ENCODE measurements at regions not wholly inside any gene's neighbourhood (a gene's known extent, or its start where the extent isn't known, plus 50 kb on each side); places are given as distances from the start of the nearest gene placed in this dataset.
"Not testable (repeated sequence)": the region's sequence is repeated elsewhere in the genome, so short reads cannot be mapped to it uniquely, and the experiment has no call there.

DNA sequence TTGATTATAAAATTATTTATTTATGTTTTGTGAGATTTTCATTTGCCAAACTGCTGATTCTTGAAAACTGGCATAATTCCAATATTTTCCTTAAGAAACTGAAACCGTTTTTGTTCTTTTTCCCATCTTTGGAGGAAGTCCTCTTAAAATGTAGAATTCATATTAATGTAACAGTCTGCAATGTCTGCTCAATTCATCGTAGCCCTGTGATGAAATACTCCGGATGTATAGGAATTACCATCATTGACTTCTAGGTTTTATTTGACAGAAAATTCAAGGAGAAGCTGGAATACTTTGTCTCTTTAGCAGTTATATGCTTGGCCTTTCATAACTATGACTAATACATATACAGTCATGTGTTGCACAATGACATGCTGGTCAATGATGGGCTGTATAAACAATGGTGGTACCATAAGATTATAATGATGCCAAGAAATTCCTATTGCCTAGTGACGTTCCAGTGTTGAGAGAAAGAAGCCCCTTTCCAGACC is 185.0 kb upstream of the GPRIN3 start:
- DNase-seq, result no peak

DNA sequence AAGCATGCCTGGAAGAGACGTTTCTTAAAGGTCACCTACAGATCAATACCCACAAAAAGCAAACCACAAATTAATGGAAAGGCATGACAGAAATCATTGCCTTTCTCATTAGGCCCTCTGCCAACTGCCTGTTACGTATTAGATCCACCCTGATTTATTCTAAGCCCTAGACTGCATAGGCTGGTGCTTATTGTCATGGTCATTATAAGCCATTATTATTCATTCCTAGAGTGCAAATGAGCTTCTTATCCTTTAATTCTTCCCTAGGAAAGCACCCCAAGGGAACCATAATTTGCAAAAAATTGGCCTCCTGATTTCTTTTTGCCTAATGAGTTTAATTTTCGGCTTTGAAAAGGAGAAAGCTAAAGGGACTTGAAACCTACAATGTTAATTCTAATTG is 184.2 kb upstream of the GPRIN3 start:
- DNase-seq, result no peak

DNA sequence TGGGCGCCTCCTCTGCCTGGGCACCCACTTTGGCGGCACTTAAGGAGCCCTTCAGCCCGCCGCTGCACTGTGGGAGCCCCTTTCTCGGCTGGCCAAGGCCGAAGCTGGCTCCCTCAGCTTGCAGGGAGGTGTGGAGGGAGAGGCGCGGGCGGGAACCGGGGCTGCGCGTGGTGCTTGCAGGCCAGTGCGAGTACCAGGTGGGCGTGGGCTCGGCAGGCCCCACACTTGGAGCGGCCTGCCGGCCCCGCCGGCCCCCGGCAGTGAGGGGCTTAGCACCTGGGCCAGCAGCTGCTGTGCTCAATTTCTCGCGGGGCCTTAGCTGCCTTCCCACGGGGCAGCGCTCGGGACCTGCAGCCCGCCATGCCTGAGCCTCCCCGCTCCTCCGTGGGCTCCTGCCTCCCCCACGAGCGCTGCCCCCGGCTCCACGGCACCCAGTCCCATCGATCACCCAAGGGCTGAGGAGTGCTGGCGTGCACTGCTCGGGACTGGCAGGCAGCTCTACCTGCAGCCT is 182.4 kb upstream of the GPRIN3 start:
- DNase-seq, result not testable (repeated sequence)

DNA sequence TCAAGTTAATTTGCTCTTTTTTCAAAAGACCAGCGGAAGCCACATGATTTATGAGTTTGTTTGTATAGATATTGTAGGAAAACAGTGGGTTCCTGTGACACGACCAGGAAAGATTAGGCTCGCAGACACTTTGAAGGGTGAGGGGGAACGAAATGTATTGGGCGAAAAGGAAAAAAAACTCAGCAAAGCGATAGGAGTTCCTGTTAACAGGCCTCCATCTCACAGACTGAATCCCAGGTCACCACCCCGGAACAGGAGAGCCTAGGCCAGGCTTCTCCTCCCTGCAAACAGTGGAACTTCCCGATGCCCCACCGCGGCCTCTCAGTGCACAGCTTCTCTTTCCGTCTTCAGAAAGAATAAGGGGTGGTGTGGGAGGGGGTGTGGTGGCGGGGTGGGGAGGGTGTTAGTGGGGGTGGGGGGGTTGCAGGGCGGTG is 181.8 kb upstream of the GPRIN3 start:
- DNase-seq, result no peak

DNA sequence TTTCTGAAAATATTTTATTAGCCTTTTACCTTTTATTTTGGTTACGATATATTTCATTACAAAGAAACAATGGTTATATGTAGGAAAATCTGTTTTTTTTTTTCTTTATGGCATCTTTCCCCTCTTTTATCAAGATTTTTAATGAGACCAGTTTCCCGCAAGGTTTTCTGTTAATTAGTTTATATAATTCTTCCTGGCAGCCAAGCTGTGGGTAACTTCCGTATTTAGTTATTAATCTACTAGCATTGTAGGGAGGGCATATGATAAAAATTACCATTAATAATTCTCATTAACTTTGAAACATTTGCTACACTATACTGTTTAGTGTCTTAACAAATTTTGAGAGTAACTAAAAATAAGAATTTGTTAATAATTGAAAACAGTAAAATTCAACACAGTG is 181.1 kb upstream of the GPRIN3 start:
- DNase-seq, result no peak

DNA sequence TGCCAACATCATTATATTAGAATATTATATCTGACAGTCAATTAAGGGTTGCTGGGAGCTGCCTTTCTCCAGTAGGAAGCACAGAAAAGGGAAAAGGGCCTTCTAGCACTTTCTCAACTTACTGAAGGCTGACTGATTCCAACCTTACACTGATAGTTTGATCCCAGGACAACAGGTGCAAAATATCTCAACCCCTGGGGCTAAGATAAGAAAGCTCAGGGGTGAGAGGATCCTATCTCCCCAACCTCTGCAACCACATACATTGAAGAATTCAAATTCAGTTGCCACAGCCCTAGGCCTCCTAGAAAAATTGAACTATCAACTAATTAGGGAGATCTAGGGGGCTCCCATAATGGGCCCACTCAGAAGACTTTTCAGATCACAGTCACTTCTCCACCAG is 179.1 kb upstream of the GPRIN3 start:
- DNase-seq, result no peak

DNA sequence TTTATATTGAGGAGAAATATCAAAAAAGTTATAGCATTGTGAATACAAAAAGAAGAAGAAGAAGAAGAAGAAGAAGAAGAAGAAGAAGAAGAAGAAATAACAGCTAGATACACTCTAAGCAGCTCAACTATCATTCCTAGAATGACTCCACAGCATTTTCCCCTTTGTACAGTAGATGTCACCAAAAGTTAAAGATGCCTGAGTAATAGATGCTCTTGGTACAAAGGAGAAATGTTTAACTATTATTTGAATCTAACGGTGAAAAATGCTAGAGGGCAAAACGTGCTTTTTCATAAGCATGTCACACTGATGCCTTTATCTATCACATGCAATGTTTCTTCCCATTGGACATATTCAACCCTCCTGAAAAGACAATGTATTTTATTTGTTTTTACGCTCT is 178.4 kb upstream of the GPRIN3 start:
- DNase-seq, result no peak

DNA sequence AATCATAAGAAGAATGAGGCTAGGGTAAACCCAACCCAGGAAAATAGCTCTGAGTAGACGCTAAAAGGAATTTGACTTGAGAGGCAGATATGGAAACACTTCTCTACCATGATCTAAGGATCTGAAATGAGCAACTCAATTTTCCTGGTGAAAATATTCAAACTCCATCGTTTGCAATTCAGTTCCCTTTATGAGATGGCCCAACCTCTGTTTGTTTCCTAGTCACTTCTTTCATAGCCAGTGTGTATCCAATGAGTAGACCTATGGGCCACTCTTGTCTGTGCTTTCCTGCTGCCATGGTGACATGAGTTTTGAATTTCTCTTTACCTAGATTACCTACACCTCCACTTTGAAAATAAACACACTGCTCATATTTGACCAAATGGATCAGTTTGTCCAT is 176.2 kb upstream of the GPRIN3 start:
- DNase-seq, result no peak

DNA sequence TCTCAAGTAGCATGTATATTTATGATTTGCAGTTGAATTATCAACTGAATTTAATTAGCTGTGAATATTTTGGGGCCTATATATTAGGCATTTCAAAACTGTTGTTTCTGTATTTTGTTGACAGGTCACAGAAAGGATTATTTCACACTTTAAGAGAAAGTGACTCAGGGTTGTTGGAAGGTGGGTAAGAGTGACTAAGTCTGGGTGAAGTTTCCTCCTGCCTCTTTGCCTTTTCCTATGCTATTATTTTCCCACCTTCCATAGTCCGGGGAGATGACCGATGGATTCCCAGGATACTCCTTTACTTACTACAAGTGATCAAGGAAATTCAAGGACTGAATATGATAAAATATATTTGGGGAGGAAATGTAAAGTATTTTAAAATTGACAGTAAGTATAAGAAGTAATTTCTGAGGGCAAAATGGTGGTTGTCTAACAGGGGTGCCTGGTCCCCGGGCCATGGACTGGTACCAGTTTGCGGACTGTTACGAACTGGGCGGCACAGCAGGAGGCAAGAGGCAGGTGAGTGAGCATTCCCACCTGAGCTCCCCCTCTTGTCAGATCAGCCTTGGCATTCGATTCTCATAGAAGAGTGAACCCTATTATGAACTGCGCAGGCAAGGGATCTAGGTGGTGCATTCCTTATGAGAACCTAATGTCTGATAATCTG is 175.5 kb upstream of the GPRIN3 start:
- no peak for DNase-seq

DNA sequence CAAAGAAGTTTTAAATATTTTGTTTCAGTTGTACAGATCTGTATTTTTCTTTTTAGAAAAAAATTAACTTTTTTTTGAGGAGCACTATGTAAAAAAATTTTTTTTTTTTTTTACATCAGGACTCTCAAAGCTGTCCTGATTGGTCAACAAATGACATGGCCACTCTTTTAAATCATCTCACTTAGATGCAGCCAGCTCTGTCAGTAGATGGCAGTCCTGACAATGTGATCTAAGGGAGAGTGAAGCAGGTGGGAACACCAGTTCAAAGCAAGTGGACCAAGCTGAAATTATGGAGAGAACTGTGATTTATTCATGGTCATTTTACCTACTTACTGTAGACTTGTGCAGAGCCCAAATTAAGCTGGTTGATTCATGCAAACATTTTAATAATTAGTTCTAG is 174.7 kb upstream of the GPRIN3 start:
- DNase-seq, result no peak

DNA sequence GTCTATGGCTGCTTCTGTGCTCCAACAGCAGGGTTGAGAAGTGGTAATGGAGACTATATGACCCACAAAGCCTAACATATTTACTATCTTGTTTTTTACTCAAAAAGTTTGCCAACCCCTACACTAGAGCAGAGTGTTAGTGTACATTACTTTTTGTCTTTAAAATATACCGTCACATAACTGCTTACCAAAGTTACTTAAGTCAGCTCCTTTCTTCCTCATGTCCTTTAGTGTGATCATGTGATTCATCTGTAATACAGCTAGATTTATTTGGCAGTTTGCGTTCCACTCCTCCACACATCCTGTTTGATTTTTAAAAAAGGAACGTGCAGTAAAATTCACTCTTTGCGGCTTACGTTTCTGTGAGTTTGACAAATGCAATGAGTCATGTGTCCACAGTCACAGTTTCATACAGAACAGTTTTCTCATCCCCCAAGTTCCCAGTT is 162.4 kb upstream of the GPRIN3 start:
- no peak for DNase-seq

DNA sequence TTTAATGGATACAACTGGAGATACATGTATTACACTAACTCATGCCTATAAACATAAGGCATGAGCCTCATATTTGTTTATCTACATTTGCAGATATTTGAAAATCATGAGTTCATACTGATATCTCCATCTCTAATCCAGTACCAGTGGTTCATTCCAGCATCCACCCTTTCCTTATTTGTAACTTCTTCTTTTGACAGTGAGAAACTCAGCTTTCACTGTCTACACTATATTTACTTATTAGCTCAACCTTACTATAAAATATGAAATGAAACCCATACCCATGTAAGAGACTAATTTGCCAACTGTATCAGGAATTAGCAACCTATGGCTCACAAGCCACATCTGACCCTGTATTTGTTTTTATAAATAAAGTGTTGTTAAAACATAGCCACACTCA is 161.9 kb upstream of the GPRIN3 start:
- no peak for DNase-seq

DNA sequence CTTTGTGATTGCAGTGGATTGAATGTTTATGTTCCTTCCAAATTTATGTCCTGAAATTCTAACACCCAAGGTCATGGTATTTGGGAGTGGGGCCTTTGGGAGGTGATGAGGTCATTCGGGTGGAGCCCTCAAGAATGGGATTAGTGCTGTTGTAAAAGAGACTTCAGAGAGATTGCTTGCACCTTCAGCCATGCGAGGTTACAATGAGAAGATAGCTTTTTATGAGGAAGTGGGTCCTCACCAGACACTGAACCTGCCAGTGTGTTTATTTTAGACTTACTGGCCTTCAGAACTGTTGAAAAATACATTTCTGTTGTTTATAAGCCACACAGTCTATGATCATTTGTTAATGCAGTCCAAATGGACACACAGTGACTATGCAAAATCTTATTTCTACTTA is 161.0 kb upstream of the GPRIN3 start:
- no peak for DNase-seq

DNA sequence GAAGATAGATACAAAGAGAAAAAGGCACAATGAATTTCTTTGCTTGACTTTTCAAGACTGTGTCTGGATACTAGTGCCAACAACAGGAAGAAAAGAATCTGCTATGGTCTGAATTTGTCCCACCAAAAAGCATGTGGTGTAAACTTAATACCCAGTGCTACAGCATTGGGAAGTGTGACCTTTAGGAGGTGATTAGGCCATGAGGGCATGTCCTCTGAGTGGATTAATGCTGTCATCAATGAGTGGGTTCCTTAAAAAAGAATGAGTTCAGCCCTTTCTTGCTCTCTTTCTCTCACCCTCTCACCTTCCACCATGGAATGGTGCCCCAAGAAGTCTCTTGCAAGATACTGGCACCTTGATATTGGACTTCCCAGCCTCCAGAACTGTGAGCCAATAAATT is 155.7 kb upstream of the GPRIN3 start:
- DNase-seq, result no peak

DNA sequence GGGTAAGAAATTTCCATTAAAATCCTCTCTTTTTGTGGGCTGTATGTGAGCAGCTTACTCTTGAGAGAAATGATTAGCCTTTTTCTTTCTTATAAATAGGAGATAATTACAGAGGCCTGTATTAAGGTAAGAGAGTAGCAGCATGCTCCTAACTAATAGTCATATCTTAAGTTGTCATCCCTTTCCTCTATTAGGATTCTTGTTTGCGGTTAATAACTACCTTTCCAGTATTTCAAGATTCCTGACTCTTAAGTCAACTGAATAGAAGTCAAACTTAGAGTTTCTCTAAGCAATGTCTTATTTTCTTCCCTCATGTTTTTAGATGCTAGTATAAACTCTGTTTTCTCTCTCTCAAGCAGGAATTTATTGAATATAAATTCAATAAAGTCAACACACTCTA is 139.9 kb upstream of the GPRIN3 start:
- no peak for DNase-seq

DNA sequence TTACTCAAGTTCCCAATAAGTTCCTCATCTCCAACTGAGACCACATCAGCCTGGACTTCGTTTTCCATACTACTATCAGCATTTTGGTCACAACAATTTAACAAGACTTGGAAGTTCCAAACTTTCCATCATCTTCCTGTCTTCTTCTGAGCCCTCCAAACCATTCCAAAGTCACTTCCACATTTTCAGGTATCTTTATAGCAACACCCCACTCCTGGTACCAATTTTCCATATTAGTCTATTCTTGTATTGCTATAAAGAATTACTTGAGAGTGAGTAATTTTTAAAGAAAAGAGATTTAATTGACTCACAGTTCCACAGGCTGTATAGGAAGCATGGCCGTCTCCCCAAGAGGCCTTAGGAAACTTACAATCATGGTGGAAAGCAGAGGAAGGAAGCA is 138.6 kb upstream of the GPRIN3 start:
- no peak for DNase-seq

DNA sequence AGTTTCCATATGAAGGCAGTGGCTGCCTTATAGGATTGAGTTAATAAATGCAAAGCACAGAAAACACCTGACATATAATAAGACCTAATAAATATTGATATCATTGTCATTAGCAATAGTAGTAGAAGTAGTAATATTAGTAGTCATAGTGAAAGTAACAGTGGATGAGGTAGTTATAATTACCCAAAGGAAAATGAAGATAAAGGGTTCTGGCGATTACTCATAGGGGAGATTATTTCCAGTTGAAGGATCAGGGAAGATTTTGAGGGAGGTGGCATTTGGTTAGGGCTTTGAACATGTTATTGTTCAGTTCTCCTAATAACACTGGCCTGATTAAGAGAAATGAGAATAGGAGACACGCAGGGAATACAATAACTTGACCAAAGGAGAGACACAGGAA is 131.9 kb upstream of the GPRIN3 start:
- no peak for DNase-seq

DNA sequence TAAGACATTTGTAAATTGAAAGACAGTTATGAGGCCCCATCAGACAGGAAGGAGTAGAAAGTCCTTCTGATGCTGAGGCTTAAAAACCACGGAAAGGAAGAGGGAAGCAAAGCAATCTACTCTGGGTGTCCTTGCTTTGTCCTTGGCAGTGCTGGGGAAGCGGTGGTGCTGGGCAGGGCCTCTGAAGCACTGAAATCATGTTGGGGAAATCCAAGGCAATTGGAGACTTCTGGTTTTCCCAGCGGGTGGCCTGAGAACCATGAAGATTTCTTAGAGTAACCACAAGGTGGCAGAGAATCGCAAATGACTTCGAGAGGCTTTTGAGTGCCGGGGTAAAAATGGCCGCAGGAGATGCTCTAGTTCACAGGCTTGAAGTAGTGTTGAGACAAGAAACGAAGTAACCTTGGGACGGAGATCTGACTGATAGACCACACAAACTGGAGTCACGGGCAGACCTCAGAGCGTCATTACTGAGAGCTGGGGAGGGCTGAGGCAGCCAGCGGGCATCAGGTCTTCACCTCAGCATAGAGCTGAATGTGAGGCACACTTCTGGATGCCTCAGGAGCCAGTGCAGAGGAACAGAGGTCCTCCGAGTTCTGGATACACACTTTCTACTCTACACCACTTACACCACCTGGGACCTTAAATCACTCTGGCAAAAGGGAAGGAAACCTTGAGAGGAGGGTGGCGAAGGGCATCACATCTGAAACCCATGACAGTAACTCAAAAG is 130.7 kb upstream of the GPRIN3 start:
- peak; percentile 8 for DNase-seq

DNA sequence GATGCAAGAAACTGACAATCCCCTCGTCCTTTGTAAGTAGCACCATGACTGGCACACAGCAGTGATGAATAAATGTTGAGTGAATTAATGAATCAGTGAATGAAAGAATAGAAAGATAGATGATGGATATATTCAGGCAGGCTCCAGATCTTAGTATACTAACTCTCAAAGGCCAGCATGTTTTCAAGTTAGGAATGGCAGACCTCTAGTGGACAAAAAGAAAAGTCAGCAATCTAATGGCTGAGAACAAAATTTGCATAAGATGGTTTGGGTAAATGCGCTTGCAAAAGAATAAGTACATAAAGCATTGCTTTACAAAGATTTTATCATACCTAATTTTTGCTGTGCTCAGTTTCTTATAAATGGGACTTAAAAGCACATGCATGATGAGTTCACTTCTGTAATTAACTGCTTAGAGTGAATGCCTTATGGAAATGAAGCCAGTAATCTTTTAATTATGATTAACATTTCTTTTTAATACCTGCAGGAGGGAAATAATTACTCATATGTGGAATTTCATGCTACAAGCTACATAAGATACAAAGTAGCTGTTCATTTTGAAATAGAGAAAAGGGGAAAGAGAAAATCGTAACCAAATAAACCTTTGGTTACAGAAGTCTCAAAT is 126.9 kb upstream of the GPRIN3 start:
- no peak for DNase-seq

DNA sequence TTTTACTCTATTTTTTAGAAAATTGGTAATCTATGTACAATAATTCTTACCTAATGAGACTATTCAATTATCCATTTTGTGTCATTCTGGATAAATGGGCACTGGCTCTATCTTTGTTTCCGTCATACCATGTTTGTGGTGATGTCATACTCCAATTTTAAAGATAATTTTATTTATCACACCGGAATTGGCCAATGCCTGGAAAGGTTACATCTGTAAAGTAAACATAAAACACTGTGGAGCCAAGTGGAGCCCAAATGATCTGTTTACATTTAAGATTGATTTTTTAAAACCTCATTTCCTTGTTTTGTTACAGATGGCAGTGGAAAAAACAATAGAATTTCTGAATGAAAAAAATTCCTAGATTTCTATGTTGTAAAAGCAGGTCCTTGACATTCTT is 120.2 kb upstream of the GPRIN3 start:
- no peak for DNase-seq

DNA sequence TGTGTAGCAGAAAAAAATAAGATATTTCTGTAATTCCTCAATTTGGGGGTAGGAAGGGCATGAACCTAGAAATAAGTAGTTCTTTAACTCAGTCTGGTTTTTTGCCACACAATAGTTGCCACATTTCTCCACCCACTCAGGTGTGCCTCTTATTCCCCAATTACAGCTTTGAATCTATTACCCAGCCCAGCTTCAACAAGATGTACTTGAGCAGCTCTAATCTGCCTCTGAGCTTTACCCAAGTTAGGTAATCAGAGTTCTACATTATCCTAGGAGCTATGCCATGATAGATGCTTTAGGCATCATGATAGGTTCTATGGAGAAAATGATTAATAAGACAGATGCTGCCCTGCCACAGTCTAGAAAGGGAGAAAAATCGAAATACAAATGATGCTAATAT is 117.4 kb upstream of the GPRIN3 start:
- DNase-seq, result no peak

DNA sequence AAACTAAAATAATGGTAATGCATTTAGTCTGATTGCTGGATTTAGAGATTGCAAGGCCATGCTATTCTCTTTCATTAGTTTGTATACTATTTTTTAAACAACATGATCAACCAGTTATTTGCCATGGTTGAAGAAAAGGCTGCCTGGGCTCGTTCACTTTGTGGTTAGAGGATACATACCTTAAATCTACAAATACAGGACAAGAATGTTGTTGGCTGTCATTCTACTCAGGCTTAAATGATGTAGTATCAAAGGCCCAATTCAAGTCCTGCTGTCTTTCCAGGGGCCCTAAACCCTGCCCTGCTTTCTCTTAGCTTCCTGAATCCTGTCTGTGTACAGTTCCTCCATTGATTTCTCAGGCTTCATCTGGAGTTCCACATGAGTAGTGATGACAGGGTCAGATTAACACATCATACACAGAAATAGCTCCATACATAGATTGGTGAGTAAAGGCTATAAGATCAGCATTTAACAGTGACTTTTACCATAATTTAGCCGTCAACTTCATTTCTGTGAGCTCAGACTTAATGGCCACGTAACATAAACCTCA is 114.9 kb upstream of the GPRIN3 start:
- no peak for DNase-seq

DNA sequence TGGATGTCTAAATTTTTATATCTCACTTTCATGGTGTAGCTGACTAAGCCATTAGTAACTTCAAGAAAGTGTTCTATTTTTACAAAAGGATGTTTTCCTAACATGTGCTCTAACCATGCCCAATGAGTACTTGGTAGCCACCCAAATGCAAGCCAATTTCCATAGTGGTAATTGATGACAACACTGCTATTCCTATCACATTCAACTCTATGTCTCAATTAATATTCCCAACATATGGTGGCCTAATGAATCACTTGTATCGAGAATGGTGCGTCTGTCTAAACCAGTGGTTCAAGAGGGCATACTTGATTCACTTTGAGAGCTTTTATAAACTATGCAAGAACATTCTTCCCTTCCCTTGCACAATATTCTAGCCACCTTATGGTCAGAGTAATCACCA is 112.9 kb upstream of the GPRIN3 start:
- DNase-seq, result no peak
